GM12874 (cell line): ENCODE measurements at regions not wholly inside any gene's neighbourhood (a gene's known extent, or its start where the extent isn't known, plus 50 kb on each side); places are given as distances from the start of the nearest gene placed in this dataset.

Experiments
- CTCF ChIP-seq: IDR thresholded peaks from 2 replicates; pipeline ENCODE4 v1.5.1; 2011; ENCODE audit warnings: low read depth, mild to moderate bottlenecking, control low read depth, low read length, moderate library complexity; ENCODE audit not compliant: insufficient read depth

GRCh38 chr2:60280238-60280637, 273.2 kb downstream of the BCL11A start:
- no peak for TF ChIP-seq CTCF

GRCh38 chr2:60278906-60279305, 274.5 kb downstream of the BCL11A start:
- TF ChIP-seq CTCF = no peak

GRCh38 chr2:60275958-60276357, 277.5 kb downstream of the BCL11A start:
- no peak for TF ChIP-seq CTCF

GRCh38 chr2:60273836-60274235, 279.6 kb downstream of the BCL11A start:
- TF ChIP-seq CTCF = no peak

GRCh38 chr2:60271713-60272112, 281.7 kb downstream of the BCL11A start:
- TF ChIP-seq CTCF = no peak

GRCh38 chr2:60271131-60271530, 282.3 kb downstream of the BCL11A start:
- no peak for TF ChIP-seq CTCF

GRCh38 chr2:60268661-60269060, 284.8 kb downstream of the BCL11A start:
- TF ChIP-seq CTCF = no peak

- TF ChIP-seq CTCF = no peak
Measured at GRCh38 chr2:60268032-60268431, 285.4 kb downstream of the BCL11A start.
